ENCODE measurements at regions not wholly inside any gene's neighbourhood (a gene's known extent, or its start where the extent isn't known, plus 50 kb on each side); places are given as distances from the start of the nearest gene placed in this dataset.

DNA sequence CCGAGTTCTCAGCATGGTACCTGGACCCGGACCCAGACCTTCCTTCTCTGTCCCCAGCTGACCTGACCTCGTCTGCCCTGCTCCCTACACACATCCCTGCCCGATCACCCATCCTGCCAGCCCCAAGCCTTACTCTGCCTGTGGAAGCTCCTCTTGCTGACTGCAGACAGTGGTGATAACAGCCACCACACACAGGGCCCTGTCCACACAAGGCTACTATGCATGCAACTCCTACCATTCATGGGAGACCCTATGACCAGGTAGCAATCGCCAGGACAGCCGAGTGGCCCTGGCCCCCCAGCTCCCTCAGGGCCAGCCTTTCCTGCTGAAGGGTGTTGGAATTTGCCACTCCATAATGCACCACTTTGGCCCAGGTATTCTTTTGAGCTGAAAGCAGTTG, 233.6 kb downstream of the BRD1 start:
- TF ChIP-seq MAFK (IDR thresholded peaks at IDR 0.05; ENCODE audit: low read depth, low read length) = no peak
- TF ChIP-seq, protein P1, sequence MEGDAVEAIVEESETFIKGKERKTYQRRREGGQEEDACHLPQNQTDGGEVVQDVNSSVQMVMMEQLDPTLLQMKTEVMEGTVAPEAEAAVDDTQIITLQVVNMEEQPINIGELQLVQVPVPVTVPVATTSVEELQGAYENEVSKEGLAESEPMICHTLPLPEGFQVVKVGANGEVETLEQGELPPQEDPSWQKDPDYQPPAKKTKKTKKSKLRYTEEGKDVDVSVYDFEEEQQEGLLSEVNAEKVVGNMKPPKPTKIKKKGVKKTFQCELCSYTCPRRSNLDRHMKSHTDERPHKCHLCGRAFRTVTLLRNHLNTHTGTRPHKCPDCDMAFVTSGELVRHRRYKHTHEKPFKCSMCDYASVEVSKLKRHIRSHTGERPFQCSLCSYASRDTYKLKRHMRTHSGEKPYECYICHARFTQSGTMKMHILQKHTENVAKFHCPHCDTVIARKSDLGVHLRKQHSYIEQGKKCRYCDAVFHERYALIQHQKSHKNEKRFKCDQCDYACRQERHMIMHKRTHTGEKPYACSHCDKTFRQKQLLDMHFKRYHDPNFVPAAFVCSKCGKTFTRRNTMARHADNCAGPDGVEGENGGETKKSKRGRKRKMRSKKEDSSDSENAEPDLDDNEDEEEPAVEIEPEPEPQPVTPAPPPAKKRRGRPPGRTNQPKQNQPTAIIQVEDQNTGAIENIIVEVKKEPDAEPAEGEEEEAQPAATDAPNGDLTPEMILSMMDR (conservative IDR thresholded peaks at IDR 0.05; ENCODE audit: low read depth, low read length) = no peak
- no peak for TF ChIP-seq RAD21 (IDR thresholded peaks at IDR 0.05; ENCODE audit: low read length)
- TF ChIP-seq SMC3 (IDR thresholded peaks at IDR 0.05; ENCODE audit: low read depth, low read length) = no peak
- no peak for TF ChIP-seq CEBPB (IDR thresholded peaks at IDR 0.05; ENCODE audit: low read depth, low read length)
- no peak for TF ChIP-seq POLR2A (IDR thresholded peaks at IDR 0.05; ENCODE audit: low read depth, low read length)
- TF ChIP-seq MXI1 (IDR thresholded peaks at IDR 0.05; ENCODE audit: borderline replicate concordance, low read depth, low read length) = no peak
- no peak for TF ChIP-seq MAZ (IDR thresholded peaks at IDR 0.05; ENCODE audit: borderline replicate concordance, low read depth, low read length)
- TF ChIP-seq RCOR1 (IDR thresholded peaks at IDR 0.05; ENCODE audit: insufficient replicate concordance, low read length) = no peak
- TF ChIP-seq, protein P2, sequence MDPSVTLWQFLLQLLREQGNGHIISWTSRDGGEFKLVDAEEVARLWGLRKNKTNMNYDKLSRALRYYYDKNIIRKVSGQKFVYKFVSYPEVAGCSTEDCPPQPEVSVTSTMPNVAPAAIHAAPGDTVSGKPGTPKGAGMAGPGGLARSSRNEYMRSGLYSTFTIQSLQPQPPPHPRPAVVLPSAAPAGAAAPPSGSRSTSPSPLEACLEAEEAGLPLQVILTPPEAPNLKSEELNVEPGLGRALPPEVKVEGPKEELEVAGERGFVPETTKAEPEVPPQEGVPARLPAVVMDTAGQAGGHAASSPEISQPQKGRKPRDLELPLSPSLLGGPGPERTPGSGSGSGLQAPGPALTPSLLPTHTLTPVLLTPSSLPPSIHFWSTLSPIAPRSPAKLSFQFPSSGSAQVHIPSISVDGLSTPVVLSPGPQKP (IDR thresholded peaks at IDR 0.05; ENCODE audit: borderline replicate concordance, low read depth, low read length) = no peak
- no peak for TF ChIP-seq FOS (IDR thresholded peaks at IDR 0.05; ENCODE audit: low read depth, low read length)
- no peak for TF ChIP-seq NFE2L2 (IDR thresholded peaks at IDR 0.05; ENCODE audit: low read depth, low read length)
- no peak for TF ChIP-seq USF2 (IDR thresholded peaks at IDR 0.05; ENCODE audit: low read depth, low read length)

Data from IMR-90 (cell line).